ENCODE measurements at regions not wholly inside any gene's neighbourhood (a gene's known extent, or its start where the extent isn't known, plus 50 kb on each side); places are given as distances from the start of the nearest gene placed in this dataset.

GRCh38 chr1:237981223-237981622 is 90.5 kb upstream of the ZP4 start:
- TF ChIP-seq RAD21 (conservative IDR thresholded peaks at IDR 0.05 in 1 of 2, IDR thresholded peaks at IDR 0.05 in 1 of 2) (no peak), CTCF (IDR thresholded peaks at IDR 0.05) (no peak), USF2 (IDR thresholded peaks at IDR 0.05) (no peak), FOSL2 (IDR thresholded peaks at IDR 0.05) (no peak), FOSL2 (CRISPR knock-in tag; IDR thresholded peaks at IDR 0.05) (no peak), EHMT2 (IDR thresholded peaks at IDR 0.05; ENCODE audit: low read depth) (no peak), SREBF2 (IDR thresholded peaks at IDR 0.05) (no peak), POLR2A (IDR thresholded peaks at IDR 0.05; ENCODE audit: low read length) (no peak), CEBPB (IDR thresholded peaks at IDR 0.05) (no peak), CHD2 (IDR thresholded peaks at IDR 0.05; ENCODE audit: low read length, partially characterized antibody) (no peak), HOXB5 (CRISPR knock-in tag; IDR thresholded peaks at IDR 0.05) (no peak), HOXA7 (CRISPR knock-in tag; IDR thresholded peaks at IDR 0.05) (no peak), SMC3 (IDR thresholded peaks at IDR 0.05) (no peak), RFX5 (IDR thresholded peaks at IDR 0.05) (no peak)
